Epidermal melanocyte (primary cell): ENCODE measurements at regions not wholly inside any gene's neighbourhood (a gene's known extent, or its start where the extent isn't known, plus 50 kb on each side); places are given as distances from the start of the nearest gene placed in this dataset.

Source experiments
- DNase-seq: peaks from one replicate; pipeline ENCODE4 v3.0.0; 2011; ENCODE audit warnings: low spot score; ENCODE audit not compliant: insufficient read length

DNA sequence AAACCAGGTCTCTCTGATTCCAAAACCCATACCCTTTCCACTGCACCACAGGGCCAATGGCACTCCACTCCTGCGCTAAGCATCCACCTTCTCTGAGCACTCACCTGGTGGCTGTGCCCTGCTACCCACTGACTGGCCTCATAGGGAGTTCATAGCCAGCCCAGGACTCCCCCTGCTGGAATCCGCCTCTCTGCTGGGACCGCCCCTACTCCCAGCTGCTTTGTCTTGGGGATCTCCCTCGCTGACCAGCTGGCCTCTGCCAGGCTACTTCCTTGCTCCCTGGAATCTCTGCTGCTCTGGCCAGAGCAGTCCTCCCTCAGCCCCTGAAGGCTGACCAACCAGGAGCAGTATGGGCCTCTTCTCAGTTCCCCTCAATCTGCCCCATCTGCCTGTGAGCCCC lies 129.7 kb downstream of the FAXC start:
- DNase-seq: no peak

DNA sequence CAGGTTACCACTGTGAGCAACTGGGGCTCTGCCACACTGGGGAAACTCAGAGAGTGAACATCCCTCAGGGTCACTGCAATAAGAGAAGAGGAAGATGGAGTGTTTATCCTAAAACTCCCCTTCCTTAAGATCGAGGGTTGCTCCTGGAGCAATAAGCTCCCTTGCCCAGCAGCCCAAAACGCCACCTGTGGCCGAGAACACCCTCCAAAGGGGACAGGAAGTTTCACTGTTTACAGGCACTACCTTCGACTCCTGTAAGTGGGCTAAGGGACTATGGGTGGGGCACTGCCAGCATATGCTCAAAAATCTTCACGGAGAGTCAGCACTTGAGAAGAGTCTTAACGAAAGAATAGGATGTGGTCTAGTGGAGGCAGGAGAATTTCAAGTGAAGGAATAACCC lies 132.5 kb downstream of the FAXC start:
- no peak for DNase-seq

DNA sequence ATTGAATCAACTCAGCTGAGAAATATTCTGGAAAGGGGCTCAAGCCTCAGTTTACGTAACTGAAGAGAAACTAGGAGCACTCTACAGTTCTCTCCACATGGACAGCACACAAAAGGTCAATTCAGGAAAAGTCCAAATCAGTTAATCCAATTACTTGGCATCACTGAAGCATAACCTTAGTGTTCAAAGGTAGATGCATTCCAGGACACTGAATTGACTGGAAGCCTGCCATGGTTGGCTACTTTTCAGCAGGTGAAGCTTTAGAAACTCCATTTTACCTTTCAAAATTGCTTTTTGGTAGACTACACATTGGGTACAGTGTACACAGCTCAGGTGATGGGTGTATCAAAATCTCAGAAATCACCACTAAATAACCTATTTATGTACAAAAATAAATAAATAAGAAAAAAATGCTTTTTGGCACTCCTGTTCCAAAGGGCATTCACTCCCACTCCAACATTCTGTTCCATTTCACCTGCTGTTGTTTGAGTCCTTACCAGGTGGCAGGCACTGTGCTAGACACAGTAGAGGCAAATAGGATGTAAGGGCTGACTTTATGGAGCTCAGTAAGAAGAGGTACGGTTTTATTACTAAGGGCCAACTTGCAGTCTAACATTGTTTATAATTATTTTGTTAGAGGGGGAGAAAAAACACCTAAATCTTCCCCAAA lies 153.4 kb downstream of the FAXC start:
- no peak for DNase-seq

DNA sequence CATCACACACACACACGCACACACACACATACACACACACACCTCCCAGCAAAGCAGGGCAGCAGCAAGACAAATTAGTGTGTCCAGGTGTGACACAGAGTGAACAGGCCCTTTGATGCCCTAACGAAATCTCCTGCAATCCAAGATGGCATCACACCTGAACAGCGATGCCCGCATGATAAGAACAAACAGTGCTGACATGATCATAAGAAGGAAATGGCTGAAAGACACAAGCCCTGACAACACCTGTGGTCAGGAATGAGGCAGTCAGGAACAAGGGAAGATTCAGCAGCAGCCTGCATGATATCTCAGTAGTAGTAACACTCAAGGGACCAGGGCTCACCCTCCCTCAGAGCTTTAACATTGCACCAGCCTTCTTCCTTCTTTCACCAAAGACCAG lies 156.9 kb downstream of the FAXC start:
- no peak for DNase-seq

DNA sequence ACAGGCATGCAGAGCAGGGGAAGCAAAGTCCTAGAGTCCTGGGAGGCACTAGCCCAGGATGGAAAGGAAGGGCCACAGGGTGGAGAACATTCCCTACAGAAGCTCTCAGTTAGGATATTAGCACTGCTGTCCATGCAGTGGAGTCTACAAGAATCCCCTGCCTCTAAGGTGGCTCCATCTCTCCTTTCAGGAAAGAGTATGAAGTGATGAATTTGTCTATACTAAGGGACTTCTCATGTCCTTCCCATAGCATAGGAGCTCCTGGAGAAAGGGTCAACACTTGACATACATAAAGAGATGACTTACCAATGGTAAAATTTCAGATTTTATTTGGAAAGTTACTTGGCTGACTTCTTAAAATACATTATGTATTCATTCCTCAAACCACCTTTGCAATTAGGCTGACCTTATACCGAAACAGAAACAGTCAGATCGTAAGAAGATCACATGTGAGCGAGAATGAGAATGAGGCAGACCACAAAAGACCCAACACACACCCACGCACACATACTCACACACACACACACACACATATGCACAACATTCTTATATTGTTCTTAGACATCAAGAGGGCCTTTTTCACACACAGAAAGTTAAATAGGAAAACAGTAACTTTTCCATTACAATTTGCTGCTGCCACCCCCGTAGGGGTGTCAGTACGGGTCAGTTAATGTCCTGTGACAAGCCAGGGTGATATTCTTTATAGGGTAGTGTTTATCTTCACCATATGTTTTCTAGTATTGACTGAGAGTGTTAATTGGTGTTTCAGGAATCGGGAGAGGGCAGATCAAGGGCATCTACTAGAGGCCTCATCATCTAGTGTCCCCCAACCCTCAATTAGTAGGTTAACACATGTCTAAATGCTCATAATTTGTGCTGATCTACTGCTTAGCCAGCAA lies 159.4 kb downstream of the FAXC start:
- DNase-seq: no peak

DNA sequence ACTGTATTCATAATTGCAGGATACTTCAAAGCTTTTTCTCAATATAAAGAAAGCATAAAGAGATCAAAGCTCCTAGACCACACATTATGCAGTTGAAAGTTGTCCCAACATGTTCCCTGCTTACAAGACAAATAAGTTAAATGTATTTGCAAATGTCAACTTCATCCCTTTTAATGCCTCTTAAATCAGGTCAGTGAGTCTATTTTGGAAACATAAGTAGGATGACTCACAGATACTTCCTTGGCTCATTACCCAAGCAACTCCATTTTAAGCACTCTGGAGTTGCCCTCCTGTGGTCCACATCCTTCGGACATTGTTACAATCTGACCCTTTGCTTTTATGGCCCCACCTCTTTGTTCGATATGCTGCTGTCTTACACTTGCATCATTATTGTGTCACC lies 162.0 kb downstream of the FAXC start:
- DNase-seq: no peak

DNA sequence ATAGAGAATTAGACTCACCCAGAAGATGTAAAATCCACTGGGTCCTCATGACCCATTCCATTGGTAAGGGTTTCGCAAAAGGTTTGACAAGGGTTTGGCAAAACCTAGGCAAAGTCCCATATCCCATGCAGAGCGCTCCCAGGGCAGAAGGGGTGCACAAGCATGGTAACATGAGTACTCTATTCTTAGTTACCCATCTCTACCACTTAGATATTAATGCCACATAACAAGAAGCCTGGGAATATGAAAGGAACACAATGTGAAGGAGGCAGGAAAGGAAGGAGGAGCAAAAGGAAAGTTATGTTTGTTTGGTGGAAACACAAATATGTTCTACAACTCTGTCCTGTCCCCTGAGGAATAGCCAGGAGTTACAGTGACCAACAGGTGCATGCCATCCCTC lies 163.1 kb downstream of the FAXC start:
- no peak for DNase-seq

DNA sequence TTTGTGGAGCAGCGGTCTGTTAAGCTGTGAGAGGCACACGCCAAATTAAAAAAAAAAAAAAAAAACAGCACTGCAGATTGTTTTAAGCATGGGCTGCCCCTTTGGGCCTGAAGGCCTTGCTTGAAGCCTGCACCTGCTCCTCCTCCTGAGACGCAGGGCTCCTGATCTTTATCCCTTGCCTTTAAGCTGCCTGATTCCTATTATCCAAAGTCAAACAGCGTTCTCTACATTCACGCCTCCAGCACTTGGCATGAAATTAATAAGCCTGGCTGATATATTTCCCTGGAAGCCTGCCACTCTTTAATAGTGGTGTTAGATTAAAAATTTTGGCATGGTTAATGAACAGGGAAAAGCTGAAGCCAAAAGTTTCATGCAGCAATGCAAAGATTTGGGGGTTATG lies 163.9 kb downstream of the FAXC start:
- DNase-seq: no peak

DNA sequence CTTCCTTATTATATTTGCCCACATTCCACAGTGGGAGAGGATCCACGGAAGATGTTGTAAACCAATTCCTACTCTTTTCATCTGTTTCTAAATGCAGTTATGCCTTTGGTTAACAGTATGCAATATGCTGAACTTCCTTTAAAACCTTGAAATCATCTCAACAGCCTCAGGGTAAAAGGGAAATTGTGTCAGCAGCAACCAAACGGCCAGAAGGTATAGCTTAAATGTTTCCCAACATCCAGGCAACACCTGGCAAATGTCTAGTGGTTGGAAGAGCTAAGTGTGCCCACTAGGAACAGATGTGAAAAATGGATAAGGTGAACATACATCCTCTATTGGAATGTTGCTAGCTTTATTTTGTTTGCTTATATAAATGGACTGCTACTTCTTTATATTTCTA lies 164.8 kb downstream of the FAXC start:
- DNase-seq: no peak

DNA sequence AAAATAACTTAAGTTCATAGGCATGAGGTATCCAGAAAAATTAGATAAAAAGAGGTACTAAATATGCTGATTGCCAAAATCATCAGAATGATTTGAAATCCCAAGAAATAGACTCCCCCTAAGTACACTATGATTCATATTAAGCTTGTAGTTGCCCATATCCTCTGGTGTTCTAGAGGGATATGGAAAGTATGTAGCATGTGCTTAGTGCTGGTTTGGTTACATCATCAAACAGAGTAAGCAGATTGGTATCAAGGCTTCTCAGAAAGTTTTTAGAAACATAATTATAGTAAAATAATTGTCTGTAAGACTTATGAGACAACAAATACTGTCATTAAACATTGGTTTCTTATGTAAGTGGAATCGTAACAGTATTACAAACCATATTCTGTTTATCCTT lies 166.4 kb downstream of the FAXC start:
- DNase-seq: no peak

DNA sequence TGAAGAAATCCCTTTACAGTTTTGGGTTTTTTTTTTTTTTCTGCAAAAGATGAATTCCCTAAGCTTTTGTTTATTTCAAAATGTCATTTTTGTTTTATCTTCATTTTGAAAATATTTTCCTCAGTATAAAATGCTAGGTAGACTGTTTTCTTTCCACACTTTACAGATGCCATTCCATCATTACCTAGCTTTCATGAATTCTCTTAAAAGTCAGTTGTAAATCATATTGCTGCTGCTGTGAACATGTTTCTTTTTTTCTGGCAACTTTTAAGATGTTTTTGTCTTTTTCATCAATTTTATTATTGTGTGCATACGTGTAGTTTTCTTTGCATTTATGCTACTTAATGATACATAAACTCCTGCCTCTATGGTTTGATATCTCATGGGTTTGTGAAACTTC lies 168.3 kb downstream of the FAXC start:
- DNase-seq: no peak

DNA sequence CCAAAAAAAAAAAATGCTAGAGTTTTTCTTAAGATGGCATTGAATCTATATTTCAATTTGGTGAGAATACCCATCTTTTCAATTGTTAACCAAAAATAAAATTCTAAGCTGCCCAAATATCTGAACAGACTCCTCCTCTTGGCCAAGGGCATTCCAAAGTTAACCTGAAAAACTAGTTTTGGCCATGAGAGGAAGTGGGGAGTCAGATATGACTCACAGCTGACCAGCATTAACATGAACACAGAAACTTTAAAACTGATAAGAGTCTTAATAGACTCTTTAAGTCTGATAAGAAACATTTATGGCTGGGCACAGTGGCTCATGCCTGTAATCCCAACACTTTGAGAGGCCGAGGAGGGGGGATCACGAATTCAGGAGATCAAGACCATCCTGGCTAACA lies 171.3 kb downstream of the FAXC start:
- DNase-seq: no peak

DNA sequence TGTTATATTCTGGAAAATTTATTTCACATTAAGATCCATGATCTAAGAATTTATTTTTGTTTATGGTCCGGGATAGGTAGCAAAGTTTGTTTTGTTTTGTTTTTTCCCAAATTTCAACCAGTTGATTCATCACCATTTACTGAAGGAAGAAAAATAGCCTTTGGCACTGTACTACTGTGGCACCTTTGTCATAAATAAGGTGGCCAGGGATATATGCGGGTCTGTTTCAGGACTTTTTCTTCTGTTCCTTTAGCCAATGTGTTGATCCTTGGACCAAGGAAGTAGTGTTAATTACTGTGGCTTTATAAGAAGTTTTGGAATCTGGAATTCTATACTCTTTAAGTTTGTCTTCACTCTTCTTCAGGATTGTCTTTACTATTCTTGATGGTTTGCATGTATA lies 171.7 kb downstream of the FAXC start:
- no peak for DNase-seq

DNA sequence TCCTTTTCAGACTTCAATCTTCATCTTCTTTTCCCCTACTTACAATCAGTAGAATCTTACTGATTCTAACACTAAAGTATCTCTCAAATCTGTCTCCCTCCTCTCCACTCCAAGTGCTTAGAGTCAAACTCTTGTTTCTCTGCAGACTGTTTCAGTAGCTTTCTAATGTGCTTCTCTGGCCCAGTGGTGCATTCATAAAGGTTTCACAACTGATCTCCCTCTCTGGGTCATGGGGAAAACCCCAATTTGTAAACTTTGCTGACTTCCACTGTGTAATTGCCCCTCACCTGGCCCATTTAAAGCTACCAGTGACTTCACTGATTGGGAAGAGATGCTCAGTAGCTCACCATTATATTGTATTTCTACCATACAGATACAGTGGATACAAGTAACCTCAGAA lies 183.6 kb downstream of the FAXC start:
- no peak for DNase-seq

DNA sequence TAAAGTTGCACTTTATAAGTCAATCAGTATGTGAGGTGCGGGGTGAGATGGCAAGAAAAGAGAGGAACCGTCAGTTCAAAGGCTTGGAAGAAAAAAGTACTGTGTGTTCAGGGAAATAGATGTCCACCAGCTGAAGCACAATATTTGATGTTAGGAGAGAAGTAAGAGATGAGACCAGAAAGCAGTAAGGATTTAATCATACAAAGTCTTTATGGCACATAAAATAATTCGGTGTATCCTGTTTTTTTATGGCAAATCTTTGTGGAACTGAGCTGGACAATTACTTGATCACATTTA lies 197.2 kb downstream of the FAXC start:
- no peak for DNase-seq

DNA sequence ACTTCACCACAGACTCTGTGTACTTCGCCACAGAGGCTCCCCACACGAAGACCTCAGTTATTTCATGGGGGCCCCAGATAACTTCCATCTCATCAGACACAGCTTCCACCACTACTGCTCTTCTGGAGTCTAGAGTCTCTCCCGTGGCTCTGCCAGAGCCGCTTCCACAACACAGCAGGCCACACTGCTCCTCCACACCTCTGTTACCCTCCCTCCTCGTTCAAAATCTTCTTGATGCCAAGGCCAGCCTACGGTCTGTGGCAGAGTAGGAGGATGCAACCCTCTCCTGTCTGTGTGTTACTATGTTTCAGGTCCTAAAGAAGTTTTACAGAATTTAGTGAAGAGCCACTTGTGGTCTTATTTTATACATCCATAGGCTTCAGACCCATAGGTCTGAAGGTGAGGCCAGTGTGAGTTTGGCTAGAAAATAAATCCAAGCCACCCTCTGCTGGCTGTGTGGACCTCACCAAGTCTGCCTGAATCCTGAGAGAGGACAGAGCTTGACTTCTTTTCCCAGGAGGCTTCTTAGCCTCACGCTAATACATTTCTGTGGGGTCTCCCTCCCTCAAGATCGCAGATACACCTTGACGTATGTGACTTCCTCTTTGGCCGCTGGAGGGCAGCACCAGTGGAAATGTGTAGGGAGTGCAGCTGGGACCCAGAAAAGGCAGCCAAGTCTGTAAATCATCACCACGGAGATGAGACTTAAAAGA lies 197.7 kb downstream of the FAXC start:
- no peak for DNase-seq

DNA sequence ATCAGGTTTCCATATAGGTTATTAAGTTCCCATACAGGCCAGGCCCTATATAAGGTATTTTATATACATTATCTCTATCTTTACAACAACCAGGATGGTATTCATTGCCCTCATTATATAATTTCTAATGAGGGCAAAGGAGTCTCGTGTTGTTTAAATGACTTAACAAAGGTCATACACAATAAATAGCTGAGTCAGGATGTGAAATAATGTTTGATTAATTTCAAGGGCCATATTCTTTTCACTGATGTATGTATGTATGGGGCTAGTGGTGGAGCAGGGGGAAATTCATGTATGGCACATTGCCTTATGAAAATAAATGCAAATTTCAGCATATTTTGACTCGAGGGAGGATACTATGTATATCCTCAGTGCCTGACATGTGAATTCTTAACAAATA lies 200.7 kb downstream of the FAXC start:
- DNase-seq: no peak

DNA sequence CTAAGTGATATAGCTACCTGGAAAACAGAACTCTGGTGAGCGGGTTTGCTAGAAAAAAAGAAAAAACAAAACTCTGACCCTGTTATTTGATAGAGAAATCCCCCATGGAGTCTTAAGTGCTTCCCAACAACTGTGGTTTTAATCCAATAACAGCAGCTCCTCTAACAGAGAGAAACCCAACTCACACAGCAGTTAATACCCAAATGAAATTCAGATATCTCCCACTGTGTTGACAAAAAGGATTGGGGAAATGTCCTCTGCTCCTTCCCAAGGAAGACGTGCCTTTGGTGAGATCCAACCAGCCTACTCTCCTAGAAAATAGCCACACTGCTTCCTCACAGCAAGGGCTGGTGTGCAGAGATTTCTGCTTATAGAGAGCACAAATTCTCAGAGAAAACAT lies 200.4 kb upstream of the FBXL4 start:
- DNase-seq: no peak

DNA sequence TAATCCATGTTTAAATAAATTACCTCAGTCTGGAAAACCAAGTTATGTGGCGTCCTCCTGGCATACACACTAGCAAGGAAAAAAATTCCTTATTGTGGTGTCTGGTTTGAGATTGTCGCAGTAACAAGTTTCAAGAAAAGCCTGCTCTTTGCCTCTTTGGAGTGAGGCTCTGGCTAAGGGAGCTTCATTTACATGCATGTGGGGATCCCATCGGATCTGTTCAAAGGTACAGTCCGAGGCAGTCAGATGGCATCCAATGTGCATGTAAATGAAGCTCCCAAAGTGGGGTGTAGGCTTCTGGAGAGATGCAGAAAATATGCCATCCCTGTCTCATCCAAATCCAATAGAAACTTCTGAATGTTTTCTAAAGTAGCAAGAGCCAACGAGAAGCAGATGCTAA lies 199.5 kb upstream of the FBXL4 start:
- no peak for DNase-seq

DNA sequence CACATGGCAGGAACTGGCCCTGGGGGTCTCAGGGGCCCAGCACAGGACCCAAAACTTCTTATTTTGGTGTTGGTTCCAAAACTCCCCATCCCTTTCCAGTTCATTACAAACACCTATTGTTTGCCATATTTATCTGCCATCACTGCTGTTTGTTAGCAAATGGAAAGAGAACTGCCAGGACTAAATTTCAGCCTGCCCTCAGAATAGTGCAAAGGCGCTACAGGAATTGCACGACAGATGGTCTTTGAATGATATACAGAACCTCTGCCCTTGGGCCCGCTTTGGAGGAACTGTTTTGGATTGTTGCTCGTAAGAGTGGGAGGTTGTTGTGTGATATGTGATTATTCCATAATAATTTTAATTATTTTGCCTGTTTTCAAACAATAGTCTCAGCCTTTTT lies 199.0 kb upstream of the FBXL4 start:
- DNase-seq: no peak

DNA sequence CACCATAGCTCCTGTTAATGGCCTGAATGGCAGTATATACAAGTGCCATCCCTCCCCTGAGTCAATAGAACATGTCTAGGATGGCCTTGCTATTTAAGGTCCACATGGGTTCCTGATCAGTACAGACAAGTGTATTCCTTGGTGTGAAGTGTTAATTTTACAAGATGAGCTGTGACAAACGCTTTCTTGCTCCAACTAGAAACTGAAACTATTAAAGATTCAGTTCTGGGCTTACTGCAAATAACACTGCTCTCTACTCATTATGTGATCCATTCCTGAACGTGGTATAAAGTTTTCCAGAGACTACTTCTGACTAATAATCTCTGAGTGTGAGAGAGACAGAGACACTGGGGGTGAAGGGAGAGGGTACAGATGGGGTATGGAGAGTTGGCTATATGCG lies 198.0 kb upstream of the FBXL4 start:
- no peak for DNase-seq

DNA sequence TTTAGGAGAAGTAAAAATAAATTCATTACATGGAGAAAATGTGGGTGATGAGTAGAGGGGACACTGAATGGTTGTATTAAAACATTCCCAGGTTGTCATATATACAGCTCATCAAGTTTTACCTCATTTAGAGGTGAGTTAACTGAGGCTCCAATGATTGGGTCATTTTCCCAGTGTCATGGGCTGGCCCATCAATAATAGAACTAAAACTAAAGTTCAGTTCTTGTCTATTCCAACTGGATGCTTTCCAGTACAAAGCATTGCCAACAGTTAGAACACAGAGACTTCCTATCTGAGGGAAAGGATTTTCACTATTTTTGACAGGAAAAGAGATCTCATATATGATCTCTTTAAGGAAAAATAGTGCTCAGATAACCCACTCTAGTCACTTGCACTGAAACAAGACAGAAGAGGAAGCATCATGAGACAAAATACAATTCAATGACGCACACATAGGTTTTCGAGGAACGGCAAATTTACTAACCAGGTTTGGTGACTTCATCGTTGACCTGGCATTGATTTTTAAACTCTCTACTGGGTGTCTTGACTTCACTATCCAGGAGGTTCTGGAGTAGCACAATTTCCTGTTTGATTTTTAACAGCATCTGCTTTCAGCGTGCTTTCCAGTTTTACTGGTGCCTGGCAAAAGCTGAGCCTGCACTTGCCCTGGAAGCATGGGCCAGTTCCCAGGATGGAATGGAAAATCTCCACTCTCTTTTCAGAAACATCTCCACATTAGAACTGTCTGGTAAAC lies 195.5 kb upstream of the FBXL4 start:
- no peak for DNase-seq
